Prostate gland (tissue), 2 donors: ENCODE measurements at regions not wholly inside any gene's neighbourhood (a gene's known extent, or its start where the extent isn't known, plus 50 kb on each side); places are given as distances from the start of the nearest gene placed in this dataset.

Source experiments
- DNase-seq: peaks from one replicate; pipeline ENCODE4 v3.0.0-alpha.2; 2019; ENCODE audit warnings: low spot score
- H3K27ac ChIP-seq, 2 donors: fragments of 200-600 bp; sonication (generic); 2 replicates each; pipeline ENCODE4 v1.5.1; 2017 to 2019
- H3K27me3 ChIP-seq: fragments of 200-600 bp; sonication (generic); replicated peaks from 2 replicates; pipeline ENCODE4 v1.5.1; 2019; ENCODE audit not compliant: insufficient read depth
- H3K36me3 ChIP-seq, 2 donors: fragments of 200-600 bp; sonication (generic); 1 replicate in 1 of 2; 2 replicates in 1 of 2; pipeline versions ENCODE4 v1.5.1 to v1.8.1; 2017 to 2019
- H3K4me1 ChIP-seq: fragments of 200-600 bp; sonication (generic); replicated peaks from 2 replicates; pipeline ENCODE4 v1.5.1; 2019
- H3K4me3 ChIP-seq, 2 donors: fragments of 200-600 bp; sonication (generic); 2 replicates each; pipeline ENCODE4 v1.5.1; 2017 to 2019
- H3K9me3 ChIP-seq: fragments of 200-600 bp; sonication (generic); 2 replicates; pipeline ENCODE4 v1.5.1; 2017
- POLR2A ChIP-seq: fragments of 450-650 bp; IDR thresholded peaks from one replicate; pipeline ENCODE4 v1.6.1; 2016; ENCODE audit warnings: antibody characterized with exemption, mild to moderate bottlenecking
- POLR2AphosphoS5 ChIP-seq: sonication (generic); formaldehyde crosslinking; IDR thresholded peaks from one replicate; pipeline ENCODE4 v1.6.1; 2017; ENCODE audit warnings: antibody characterized with exemption
- WGBS: methylation state at CpG from one replicate; pipeline ENCODE4 v1.1.5; 2018; 5-methylcytosine and 5-hydroxymethylcytosine counted together
- intact Hi-C: fragments of 100-400 bp; cut with DNase I; formaldehyde crosslinking; loops from one replicate; pipeline ENCODE4 v1.14.2; 2022
- TF ChIP-seq, protein P1 (sequence below), 4 experiments: fragments of 200-600 bp in 2 of 4; fragments of 450-650 bp in 2 of 4; sonication (generic) in 2 of 4; IDR thresholded peaks; 1 replicate in 3 of 4; 2 replicates in 1 of 4; pipeline ENCODE4 v1.5.1; 2016 to 2019; ENCODE audit warnings: antibody characterized with exemption in 4 of 4, mild to moderate bottlenecking in 2 of 4, moderate library complexity in 2 of 4

DNA sequence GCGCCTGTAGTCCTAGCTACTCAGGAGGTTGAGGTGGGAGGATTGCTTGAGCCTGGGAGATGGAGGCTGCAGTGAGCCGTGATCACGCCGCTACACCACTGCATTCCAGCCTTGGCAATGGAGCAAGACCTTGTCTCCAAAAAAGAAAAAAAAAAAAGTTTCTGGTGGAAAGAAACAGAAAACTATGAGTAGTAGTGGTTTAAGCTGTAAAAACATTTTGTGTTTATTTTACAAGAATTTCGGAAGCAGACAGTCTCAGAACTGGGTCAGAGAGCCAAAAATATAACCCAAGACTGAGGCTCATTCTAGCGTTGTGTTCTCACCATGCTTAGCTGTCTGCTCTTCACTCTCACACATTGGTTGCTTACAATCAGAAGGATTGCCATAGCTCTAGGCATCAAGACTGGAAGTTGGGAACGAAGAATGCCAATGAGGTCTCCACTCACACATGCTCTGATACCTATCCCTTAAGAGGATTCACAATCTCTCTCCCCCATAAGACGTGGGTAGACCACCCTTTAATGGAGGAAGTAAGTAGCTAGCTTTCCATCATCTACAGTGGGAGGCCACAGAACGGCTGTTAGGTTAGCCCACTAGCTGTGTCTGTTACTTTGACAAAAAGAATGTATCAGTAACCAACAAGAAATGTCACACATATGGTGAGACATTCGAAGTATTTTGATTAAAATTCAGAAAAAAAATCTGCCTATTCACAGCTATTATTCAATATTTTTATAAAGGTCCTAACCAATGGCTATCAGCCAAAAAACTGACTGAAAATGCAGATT is 117.6 kb upstream of the RASSF8 start:
- H3K27ac ChIP-seq = no peak overlapping the region
- H3K36me3 ChIP-seq = no peaks in the 10 kb centered on the region
- H3K9me3 ChIP-seq = no peaks in the 10 kb centered on the region
- no peak for TF ChIP-seq POLR2AphosphoS5
- TF ChIP-seq POLR2A = no peak
- TF ChIP-seq, protein P1, sequence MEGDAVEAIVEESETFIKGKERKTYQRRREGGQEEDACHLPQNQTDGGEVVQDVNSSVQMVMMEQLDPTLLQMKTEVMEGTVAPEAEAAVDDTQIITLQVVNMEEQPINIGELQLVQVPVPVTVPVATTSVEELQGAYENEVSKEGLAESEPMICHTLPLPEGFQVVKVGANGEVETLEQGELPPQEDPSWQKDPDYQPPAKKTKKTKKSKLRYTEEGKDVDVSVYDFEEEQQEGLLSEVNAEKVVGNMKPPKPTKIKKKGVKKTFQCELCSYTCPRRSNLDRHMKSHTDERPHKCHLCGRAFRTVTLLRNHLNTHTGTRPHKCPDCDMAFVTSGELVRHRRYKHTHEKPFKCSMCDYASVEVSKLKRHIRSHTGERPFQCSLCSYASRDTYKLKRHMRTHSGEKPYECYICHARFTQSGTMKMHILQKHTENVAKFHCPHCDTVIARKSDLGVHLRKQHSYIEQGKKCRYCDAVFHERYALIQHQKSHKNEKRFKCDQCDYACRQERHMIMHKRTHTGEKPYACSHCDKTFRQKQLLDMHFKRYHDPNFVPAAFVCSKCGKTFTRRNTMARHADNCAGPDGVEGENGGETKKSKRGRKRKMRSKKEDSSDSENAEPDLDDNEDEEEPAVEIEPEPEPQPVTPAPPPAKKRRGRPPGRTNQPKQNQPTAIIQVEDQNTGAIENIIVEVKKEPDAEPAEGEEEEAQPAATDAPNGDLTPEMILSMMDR (IDR thresholded peaks at IDR 0.05) = no peak
- no peaks in the 10 kb centered on the region for H3K4me1 ChIP-seq
- 79% methylated on average over 10 of the region's 10 CpGs for WGBS
- intact Hi-C loops = no loop called here
- no peaks in the 10 kb centered on the region for H3K27me3 ChIP-seq
- DNase-seq = no peak
- no peak overlapping the region for H3K4me3 ChIP-seq

DNA sequence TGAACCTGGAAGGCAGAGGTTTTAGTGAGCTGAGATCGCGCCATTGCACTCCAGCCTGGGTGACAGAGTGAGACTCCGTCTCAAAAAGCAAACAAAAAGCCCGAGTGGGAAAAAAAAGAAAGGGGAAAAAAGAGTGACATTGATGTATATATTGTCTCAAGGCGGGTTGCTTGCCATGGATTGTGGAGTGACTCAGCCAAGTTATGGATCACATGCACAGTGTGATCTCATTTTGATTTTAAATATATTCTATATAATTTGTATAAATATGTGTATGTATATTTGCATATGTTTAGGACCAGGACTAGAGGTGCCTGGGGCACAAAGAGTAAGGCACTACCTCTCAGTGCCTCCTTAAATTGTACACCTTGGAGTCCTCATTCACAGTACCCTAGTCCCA is 116.2 kb upstream of the RASSF8 start:
- Histone ChIP-seq H3K36me3 (no peaks in the 10 kb centered on the region), H3K4me1 (no peaks in the 10 kb centered on the region), H3K9me3 (no peaks in the 10 kb centered on the region), H3K27ac (no peak overlapping the region), H3K27me3 (no peaks in the 10 kb centered on the region), H3K4me3 (no peak overlapping the region)
- DNase-seq = no peak
- 81% methylated on average over 5 of the region's 5 CpGs for WGBS
- intact Hi-C loops = no loop called here
- no peak for TF ChIP-seq POLR2AphosphoS5
- TF ChIP-seq, protein P1 (IDR thresholded peaks at IDR 0.05) = no peak

DNA sequence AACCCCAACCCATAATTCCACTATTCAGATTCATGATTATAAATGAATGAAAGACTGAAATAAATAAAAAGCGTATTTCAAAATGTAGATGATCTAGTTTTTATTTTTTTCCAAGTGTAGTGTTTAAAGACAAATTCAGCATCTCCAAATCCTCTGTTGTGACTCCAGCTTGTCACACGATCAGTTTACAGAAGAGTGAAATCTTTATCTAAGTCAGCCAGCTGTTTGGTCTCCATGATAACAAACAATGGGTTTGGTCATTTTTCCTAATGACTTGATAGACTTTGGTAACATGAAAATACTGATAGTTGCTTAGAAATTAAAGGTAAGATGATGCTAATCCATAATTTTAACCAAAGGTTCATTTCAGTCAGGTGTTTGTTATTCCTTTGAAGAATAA is 114.5 kb upstream of the RASSF8 start:
- H3K4me1 ChIP-seq = no peaks in the 10 kb centered on the region
- 73% methylated on average over 2 of the region's 2 CpGs for WGBS
- H3K36me3 ChIP-seq = no peaks in the 10 kb centered on the region
- H3K4me3 ChIP-seq = no peak overlapping the region
- intact Hi-C loops = no loop called here
- TF ChIP-seq POLR2AphosphoS5 (no peak), POLR2A (no peak)
- TF ChIP-seq, protein P1 (IDR thresholded peaks at IDR 0.05) = no peak
- H3K27me3 ChIP-seq = no peaks in the 10 kb centered on the region
- no peak overlapping the region for H3K27ac ChIP-seq
- H3K9me3 ChIP-seq = no peaks in the 10 kb centered on the region
- DNase-seq = no peak

DNA sequence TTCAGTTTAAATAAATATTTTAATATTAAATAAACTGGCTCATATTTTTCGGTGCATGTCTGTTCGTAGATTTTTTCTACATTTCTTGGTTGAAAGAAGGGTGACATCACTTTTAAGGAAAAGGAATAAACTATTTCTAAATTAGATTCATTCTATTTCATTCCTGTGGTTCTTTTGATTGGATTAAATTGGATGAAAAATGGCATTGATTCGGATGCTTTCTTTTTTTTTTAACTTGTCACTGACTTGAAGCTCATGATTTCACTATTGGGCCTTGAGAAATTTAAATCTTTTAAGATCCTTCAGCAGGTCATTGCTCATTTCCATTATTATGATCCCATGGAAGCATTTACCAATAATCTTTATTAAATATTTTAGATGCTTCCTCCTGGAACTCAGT is 113.1 kb upstream of the RASSF8 start:
- Histone ChIP-seq H3K27me3 (no peaks in the 10 kb centered on the region), H3K4me1 (no peaks in the 10 kb centered on the region), H3K36me3 (no peaks in the 10 kb centered on the region), H3K9me3 (no peaks in the 10 kb centered on the region), H3K27ac (no peak overlapping the region), H3K4me3 (no peak overlapping the region)
- no peak for TF ChIP-seq POLR2A
- intact Hi-C loops = no loop called here
- DNase-seq = no peak
- 76% methylated on average over 3 of the region's 3 CpGs for WGBS

DNA sequence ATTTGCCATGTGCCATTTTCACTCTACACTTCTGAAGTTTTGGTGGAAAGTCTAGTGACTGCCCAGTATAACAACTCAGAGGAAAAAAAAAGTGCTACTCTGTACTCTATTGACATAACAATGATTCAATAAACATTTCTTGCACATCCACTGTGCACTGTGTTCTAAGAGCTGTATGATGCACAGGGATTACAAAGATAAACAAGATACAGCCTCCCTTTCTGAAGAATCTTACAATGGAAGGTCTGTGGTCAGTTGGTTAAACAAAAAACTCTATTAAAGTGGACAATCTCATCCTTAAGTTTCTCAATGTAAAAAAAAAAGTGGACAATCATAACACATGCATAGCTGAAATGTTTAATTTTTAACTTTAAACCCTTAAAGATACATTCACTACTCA is 105.7 kb upstream of the RASSF8 start:
- Histone ChIP-seq H3K9me3 (no peaks in the 10 kb centered on the region), H3K27me3 (no peaks in the 10 kb centered on the region), H3K27ac (no peak overlapping the region), H3K4me3 (no peak overlapping the region), H3K36me3 (no peaks in the 10 kb centered on the region), H3K4me1 (no peaks in the 10 kb centered on the region)
- TF ChIP-seq, protein P1 (IDR thresholded peaks at IDR 0.05) = no peak
- TF ChIP-seq POLR2AphosphoS5 (peak; percentile 44), POLR2A (no peak)
- intact Hi-C loops = no loop called here
- DNase-seq = no peak
